HG02852 (cell line): ENCODE measurements at regions not wholly inside any gene's neighbourhood (a gene's known extent, or its start where the extent isn't known, plus 50 kb on each side); places are given as distances from the start of the nearest gene placed in this dataset.

ENCODE experiments used
- ATAC-seq: cut with Tn5 transposase; IDR thresholded peaks from one replicate; pipeline ENCODE4 v1.9.1; 2021; ENCODE audit warnings: mild to moderate bottlenecking, moderate library complexity; ENCODE audit not compliant: unreplicated experiment

GRCh38 chr6:133170602-133171001 is 70.6 kb upstream of the EYA4 start:
- no peak for ATAC-seq

GRCh38 chr6:133171989-133172604 is 69.1 kb upstream of the EYA4 start:
- no peak for ATAC-seq

GRCh38 chr6:133173276-133173675 is 67.9 kb upstream of the EYA4 start:
- no peak for ATAC-seq

GRCh38 chr6:133179481-133179880 is 61.7 kb upstream of the EYA4 start:
- ATAC-seq = no peak

GRCh38 chr6:133183691-133184090 is 57.5 kb upstream of the EYA4 start:
- ATAC-seq = no peak

- ATAC-seq = no peak
Observed at GRCh38 chr6:133184798-133185372, 56.3 kb upstream of the EYA4 start.

- ATAC-seq = no peak
Observed at GRCh38 chr6:133185731-133186130, 55.4 kb upstream of the EYA4 start.

- no peak for ATAC-seq
Observed at GRCh38 chr6:133187114-133187513, 54.0 kb upstream of the EYA4 start.

GRCh38 chr6:133187657-133188453 is 53.3 kb upstream of the EYA4 start:
- no peak for ATAC-seq

- ATAC-seq = no peak
Observed at GRCh38 chr6:133190912-133191311, 50.2 kb upstream of the EYA4 start.

GRCh38 chr6:133191323-133191722 is 49.8 kb upstream of the EYA4 start:
- ATAC-seq = no peak
